SK-N-SH treated with all-trans-retinoic acid at 6 μM for 48 hours (cell line): ENCODE measurements at regions not wholly inside any gene's neighbourhood (a gene's known extent, or its start where the extent isn't known, plus 50 kb on each side); places are given as distances from the start of the nearest gene placed in this dataset.

Source experiments
- ESRRG ChIP-seq: fragments of 250-450 bp; sonication (Bioruptor Pico); IDR thresholded peaks from 2 replicates; pipeline ENCODE4 v1.6.1; 2021; ENCODE audit warnings: mild to moderate bottlenecking
- PPARA ChIP-seq: fragments of 250-450 bp; sonication (Bioruptor Pico); IDR thresholded peaks from 2 replicates; pipeline ENCODE4 v1.5.0; 2020; ENCODE audit warnings: mild to moderate bottlenecking, borderline replicate concordance
- RARB ChIP-seq: fragments of 250-450 bp; sonication (Bioruptor Pico); IDR thresholded peaks from 2 replicates; pipeline ENCODE4 v1.8.0; 2021; ENCODE audit warnings: mild to moderate bottlenecking, moderate library complexity
- ZFP30 ChIP-seq: fragments of 450-650 bp; formaldehyde crosslinking; IDR thresholded peaks from 2 replicates; pipeline ENCODE4 v1.5.0; 2022; ENCODE audit warnings: mild to moderate bottlenecking, moderate library complexity
- TF ChIP-seq, protein P1 (sequence below): fragments of 250-450 bp; sonication (Bioruptor Pico); IDR thresholded peaks from 2 replicates; pipeline ENCODE4 v1.5.0; 2020; ENCODE audit warnings: mild to moderate bottlenecking, moderate library complexity

DNA sequence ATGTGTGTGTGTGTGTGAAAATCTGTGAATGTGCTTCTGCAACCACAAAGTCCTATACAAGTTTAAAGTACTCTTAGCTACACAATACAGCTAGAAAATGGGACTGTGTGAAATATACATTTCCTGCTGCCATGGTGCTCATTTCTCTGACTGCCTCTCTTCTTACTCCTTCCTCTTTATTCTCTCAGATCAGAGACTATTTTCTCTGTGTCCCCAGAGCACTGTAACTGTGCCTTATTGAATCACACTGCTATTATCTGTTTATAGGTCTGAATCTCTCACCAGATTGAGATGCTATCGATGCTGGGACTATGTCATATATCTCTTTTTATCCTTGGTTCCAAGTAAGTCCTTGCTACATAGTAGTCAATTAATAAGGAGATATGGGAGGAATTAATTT, 217.9 kb upstream of the SLCO3A1 start:
- TF ChIP-seq ESRRG (CRISPR knock-in tag) (no peak), RARB (CRISPR knock-in tag) (no peak), PPARA (no peak), ZFP30 (CRISPR knock-in tag) (no peak)
- TF ChIP-seq, protein P1, sequence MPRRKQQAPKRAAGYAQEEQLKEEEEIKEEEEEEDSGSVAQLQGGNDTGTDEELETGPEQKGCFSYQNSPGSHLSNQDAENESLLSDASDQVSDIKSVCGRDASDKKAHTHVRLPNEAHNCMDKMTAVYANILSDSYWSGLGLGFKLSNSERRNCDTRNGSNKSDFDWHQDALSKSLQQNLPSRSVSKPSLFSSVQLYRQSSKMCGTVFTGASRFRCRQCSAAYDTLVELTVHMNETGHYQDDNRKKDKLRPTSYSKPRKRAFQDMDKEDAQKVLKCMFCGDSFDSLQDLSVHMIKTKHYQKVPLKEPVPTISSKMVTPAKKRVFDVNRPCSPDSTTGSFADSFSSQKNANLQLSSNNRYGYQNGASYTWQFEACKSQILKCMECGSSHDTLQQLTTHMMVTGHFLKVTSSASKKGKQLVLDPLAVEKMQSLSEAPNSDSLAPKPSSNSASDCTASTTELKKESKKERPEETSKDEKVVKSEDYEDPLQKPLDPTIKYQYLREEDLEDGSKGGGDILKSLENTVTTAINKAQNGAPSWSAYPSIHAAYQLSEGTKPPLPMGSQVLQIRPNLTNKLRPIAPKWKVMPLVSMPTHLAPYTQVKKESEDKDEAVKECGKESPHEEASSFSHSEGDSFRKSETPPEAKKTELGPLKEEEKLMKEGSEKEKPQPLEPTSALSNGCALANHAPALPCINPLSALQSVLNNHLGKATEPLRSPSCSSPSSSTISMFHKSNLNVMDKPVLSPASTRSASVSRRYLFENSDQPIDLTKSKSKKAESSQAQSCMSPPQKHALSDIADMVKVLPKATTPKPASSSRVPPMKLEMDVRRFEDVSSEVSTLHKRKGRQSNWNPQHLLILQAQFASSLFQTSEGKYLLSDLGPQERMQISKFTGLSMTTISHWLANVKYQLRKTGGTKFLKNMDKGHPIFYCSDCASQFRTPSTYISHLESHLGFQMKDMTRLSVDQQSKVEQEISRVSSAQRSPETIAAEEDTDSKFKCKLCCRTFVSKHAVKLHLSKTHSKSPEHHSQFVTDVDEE: no peak
